Stimulated activated effector memory CD8-positive, alpha-beta T cell treated with anti-CD3 and anti-CD28 coated beads, Interleukin-12 subunit alpha, Interleukin-12 subunit beta, amount 100 ng/mL, for 72 hours (primary cell): ENCODE measurements at regions not wholly inside any gene's neighbourhood (a gene's known extent, or its start where the extent isn't known, plus 50 kb on each side); places are given as distances from the start of the nearest gene placed in this dataset.

Experiments used
- ATAC-seq: fragments of 150-1000 bp; cut with Tn5 transposase; 2 replicates; pipeline ENCODE4 v1.10.0; 2021
- DNase-seq, 2 donors: peaks; one replicate each; pipeline ENCODE4 v3.0.0; 2021 to 2022; ENCODE audit warnings: low spot score in 2 of 2
- H3K27ac Mint-ChIP-seq: one replicate; pipeline ENCODE4 v1.8.0; 2022; ENCODE audit warnings: mild to moderate bottlenecking, mixed read lengths
- H3K36me3 Mint-ChIP-seq: one replicate; pipeline ENCODE4 v1.8.0; 2022; ENCODE audit warnings: mild to moderate bottlenecking, mixed read lengths
- H3K4me1 Mint-ChIP-seq: one replicate; pipeline ENCODE4 v1.8.0; 2022; ENCODE audit warnings: mixed read lengths
- H3K4me3 Mint-ChIP-seq: one replicate; pipeline ENCODE4 v1.8.0; 2022; ENCODE audit warnings: mild to moderate bottlenecking, mixed read lengths
- H3K9me3 Mint-ChIP-seq: one replicate; pipeline ENCODE4 v1.8.0; 2022; ENCODE audit warnings: mixed read lengths

DNA sequence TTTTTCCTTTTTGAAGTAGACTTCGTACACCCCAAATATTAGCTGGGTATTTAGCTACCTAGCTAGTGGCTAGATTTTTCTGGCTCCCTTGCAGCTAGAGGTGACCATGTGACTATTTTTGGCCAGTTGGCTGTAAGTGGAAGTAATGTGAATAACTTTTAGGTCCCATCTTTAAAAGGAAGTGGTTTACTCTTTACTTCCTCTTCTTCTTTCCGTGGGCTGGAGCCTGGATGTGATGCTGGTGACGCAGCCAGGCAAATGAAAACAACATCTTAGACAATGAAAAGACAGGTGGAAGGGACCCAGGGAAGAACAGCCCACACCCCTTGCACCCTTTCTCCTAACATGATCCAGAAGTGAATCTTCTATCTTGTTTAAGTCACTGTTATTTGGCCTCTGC, 245.5 kb downstream of the ATP23 start:
- Mint-ChIP-seq H3K4me1 (no peaks in the 10 kb centered on the region), H3K27ac (no peak overlapping the region), H3K4me3 (no peak overlapping the region), H3K36me3 (no peaks in the 10 kb centered on the region), H3K9me3 (peaks cover 5% of the 10 kb centered on the region)
- DNase-seq (no peak), ATAC-seq (no peak)

DNA sequence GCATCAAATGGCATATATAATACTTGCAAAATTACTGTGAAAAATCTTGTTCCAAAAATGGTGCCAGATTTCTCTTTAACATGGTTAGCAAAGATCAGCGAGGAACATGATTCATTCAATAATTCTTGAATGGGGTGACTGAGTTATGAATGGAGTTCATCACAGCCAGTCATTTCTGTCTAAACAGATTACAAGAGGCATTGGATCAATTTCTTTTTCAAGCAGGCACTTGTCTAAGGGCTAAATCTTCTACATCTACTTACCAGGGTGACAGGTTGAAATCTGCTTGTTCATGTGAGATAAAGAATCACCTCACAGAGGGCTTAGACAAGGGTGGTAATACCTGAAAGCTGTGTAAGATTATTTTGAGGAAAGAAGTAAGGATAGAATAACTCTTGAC, 247.7 kb downstream of the ATP23 start:
- H3K36me3 Mint-ChIP-seq, result no peaks in the 10 kb centered on the region
- H3K4me3 Mint-ChIP-seq, result no peak overlapping the region
- no peaks in the 10 kb centered on the region for H3K4me1 Mint-ChIP-seq
- DNase-seq (no peak), ATAC-seq (no peak)
- H3K27ac Mint-ChIP-seq, result no peak overlapping the region
- peaks cover 5% of the 10 kb centered on the region for H3K9me3 Mint-ChIP-seq

DNA sequence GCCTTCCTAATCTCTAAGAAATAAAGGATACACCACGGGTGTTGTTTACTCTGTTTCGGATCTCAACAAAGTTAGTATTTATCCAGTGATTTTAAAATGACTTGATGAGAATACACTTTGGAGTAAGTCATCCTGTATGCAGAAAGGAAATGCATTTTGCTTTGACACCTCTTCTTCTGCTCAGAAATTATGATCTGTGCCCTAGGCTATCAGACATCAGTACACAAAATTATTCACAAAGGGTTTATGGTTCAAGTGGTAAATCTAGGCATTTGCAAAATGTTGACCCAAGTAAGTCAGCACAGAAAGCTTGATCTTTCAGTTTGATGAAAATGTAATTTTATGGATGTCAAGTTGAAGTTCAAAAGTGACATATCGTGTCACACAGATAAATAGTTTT, 248.5 kb downstream of the ATP23 start:
- Mint-ChIP-seq H3K4me1 (no peaks in the 10 kb centered on the region), H3K27ac (no peak overlapping the region), H3K4me3 (no peak overlapping the region), H3K36me3 (no peaks in the 10 kb centered on the region), H3K9me3 (peaks cover 5% of the 10 kb centered on the region)
- ATAC-seq (no peak), DNase-seq (no peak)

DNA sequence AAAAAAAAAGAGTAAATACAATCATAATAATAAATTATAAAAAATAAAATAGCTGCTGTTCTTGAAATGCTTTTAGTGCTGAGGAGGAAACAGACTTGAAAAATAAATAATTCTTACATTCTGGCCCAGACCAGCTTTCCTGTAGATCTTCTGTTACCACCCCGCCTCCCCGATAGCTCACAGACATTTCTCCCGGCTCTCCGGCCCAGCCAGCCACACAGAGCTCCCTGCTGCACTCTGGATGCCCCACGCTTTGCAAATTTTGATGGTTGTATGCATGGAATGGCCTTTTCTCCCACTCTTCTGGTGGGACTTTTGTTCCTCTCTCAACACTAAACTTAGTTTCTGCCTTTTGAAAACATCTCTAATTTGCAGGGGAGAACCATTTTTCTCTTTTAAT, 249.3 kb downstream of the ATP23 start:
- peaks cover 5% of the 10 kb centered on the region for H3K9me3 Mint-ChIP-seq
- H3K4me1 Mint-ChIP-seq, result no peaks in the 10 kb centered on the region
- H3K27ac Mint-ChIP-seq, result no peak overlapping the region
- DNase-seq (no peak), ATAC-seq (no peak)
- no peaks in the 10 kb centered on the region for H3K36me3 Mint-ChIP-seq
- no peak overlapping the region for H3K4me3 Mint-ChIP-seq

DNA sequence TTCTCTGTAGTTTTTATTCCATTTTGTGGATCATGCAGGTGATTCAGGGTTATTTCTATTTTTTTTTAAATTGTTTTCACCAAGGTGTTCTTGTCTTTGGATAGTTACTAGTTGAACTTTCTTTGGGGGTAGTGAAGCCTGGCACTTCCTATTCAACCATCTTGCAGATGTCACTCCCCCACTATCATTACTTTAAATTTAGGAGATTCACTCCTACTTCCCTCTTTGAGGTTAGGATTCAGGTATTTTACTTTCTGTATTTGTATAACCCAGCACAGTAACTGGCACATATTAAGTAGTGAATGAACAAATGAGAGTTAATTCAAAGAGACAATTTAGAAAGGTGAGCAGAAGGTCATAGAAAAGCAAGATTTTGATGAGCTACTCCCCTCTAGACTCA, 255.6 kb downstream of the ATP23 start:
- no peak for ATAC-seq
- Mint-ChIP-seq H3K36me3 (no peaks in the 10 kb centered on the region), H3K9me3 (no peaks in the 10 kb centered on the region), H3K4me1 (no peaks in the 10 kb centered on the region), H3K4me3 (no peak overlapping the region), H3K27ac (no peak overlapping the region)
- DNase-seq, result no peak

- Mint-ChIP-seq H3K4me3 (no peak overlapping the region), H3K36me3 (no peaks in the 10 kb centered on the region), H3K4me1 (no peaks in the 10 kb centered on the region), H3K27ac (no peak overlapping the region), H3K9me3 (no peaks in the 10 kb centered on the region)
- ATAC-seq, result no peak
- no peak for DNase-seq
Observed at GRCh38 chr12:58202933-58203718, 261.8 kb downstream of the ATP23 start.

DNA sequence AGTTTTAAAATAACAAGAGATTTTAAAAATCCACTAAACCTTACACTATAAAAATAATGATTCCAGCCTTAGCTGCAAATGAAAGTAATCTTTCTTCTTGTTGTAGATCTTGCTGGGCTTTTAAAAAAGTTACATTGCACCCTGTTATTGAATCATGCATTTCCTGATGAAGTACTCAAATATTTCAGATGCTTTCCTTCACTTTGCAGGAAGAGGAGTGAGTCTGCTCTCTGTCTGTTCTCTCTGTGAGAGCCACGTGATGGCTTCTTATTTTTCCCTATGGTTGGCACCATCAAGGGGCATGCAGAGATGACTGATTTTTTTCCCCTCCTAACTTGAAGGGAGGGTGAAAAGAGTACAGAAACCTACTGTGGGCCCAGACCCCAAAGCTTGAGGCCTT, 262.7 kb downstream of the ATP23 start:
- H3K9me3 Mint-ChIP-seq, result no peaks in the 10 kb centered on the region
- no peak overlapping the region for H3K27ac Mint-ChIP-seq
- H3K4me1 Mint-ChIP-seq, result no peaks in the 10 kb centered on the region
- ATAC-seq (no peak), DNase-seq (no peak)
- H3K36me3 Mint-ChIP-seq, result no peaks in the 10 kb centered on the region
- no peak overlapping the region for H3K4me3 Mint-ChIP-seq

DNA sequence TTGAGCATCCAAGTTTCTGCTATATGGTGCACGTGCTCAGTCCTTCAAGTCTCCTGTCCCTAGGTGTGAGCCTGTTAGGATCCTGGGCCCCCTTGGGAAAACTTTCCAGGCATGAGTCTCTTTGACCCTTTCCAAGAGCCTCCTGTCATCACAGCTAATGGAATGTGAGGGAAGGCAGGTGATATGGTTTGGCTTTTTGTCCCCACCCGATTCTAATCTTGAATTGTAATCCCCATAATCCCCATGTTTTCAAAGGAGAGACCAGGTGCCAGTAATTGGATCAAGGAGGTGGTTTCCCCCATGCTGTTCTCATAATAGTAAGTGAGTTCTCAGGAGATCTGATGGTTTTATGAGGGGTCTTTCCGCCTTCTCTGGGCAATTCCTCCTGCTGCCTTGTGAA, 265.5 kb downstream of the ATP23 start:
- no peaks in the 10 kb centered on the region for H3K36me3 Mint-ChIP-seq
- no peaks in the 10 kb centered on the region for H3K4me1 Mint-ChIP-seq
- H3K4me3 Mint-ChIP-seq, result no peak overlapping the region
- H3K27ac Mint-ChIP-seq, result no peak overlapping the region
- DNase-seq, result no peak
- ATAC-seq, result no peak
- no peaks in the 10 kb centered on the region for H3K9me3 Mint-ChIP-seq

DNA sequence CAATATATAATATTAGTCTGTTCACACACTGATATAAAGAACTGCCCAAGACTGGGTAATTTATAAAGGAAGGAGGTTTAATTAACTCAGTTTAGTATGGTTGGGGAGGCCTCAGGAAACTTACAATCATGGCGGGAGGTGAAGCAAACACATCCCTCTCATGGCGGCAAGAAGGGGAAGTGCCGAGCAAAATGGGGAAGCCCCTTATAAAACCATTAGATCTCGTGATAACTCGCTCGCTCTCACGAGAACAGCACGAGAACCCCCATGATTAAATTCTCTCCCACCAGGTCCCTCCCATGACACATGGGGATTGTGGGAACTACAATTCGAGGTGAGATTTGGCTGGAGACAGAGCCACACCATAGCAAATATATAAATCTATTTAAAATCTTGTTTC, 269.8 kb downstream of the ATP23 start:
- ATAC-seq, result no peak
- no peaks in the 10 kb centered on the region for H3K9me3 Mint-ChIP-seq
- H3K36me3 Mint-ChIP-seq, result no peaks in the 10 kb centered on the region
- H3K4me1 Mint-ChIP-seq, result no peaks in the 10 kb centered on the region
- H3K4me3 Mint-ChIP-seq, result no peak overlapping the region
- no peak for DNase-seq
- H3K27ac Mint-ChIP-seq, result no peak overlapping the region

DNA sequence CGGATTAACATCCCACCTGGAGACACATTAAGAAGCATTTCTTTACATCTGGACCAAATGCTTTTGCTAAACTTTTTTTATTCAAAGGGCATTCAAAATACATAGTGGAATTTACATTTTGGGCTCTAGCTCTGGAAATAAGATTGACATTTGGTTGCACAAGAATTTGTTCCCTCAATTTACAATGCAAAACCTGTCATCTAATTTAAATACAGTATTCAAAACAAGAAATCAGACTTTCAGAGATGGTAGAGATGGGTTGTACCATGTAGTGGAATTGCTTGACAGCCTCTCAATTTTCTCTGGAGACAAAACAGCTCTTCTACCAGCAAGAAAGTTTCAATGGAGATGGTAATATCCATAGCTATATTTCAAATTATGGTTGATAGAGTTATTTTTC, 275.8 kb downstream of the ATP23 start:
- H3K27ac Mint-ChIP-seq, result no peak overlapping the region
- H3K36me3 Mint-ChIP-seq, result no peaks in the 10 kb centered on the region
- no peak for ATAC-seq
- H3K9me3 Mint-ChIP-seq, result no peaks in the 10 kb centered on the region
- H3K4me3 Mint-ChIP-seq, result no peak overlapping the region
- DNase-seq, result no peak
- H3K4me1 Mint-ChIP-seq, result no peaks in the 10 kb centered on the region

DNA sequence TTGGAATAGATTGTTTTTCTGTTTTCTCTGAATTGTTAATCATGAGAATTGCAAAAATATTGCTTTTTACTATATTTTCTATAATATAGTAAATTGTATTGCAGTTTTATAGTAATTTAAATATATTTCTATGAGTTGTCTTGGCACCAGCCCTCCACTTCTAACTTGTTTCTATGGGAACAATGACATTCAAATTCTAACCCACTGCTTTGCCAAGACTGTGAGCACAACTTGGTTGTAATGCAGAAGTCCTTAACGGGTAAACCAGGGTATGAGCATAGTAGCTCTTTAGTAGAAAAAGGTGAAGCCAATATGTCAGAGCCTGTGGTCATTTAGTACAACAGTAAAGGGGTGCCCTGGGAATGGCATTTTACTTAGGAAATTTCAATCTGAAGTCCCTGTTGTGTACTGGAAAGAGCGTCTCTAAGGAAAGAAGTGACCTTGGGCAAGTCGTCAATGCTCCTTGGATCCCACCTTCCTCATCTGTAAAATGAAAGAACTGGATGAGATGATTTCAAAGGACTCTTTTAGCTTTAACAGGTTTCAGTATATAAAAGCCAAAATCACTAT, 283.3 kb downstream of the ATP23 start:
- H3K36me3 Mint-ChIP-seq, result no peaks in the 10 kb centered on the region
- DNase-seq (no peak), ATAC-seq (no peak)
- no peaks in the 10 kb centered on the region for H3K9me3 Mint-ChIP-seq
- H3K4me1 Mint-ChIP-seq, result no peaks in the 10 kb centered on the region
- no peak overlapping the region for H3K4me3 Mint-ChIP-seq
- H3K27ac Mint-ChIP-seq, result no peak overlapping the region

GRCh38 chr12:58225203-58225877, 284.0 kb downstream of the ATP23 start:
- DNase-seq (no peak), ATAC-seq (no peak)
- no peak overlapping the region for H3K27ac Mint-ChIP-seq
- H3K9me3 Mint-ChIP-seq, result no peaks in the 10 kb centered on the region
- H3K4me1 Mint-ChIP-seq, result no peaks in the 10 kb centered on the region
- H3K36me3 Mint-ChIP-seq, result no peaks in the 10 kb centered on the region
- H3K4me3 Mint-ChIP-seq, result no peak overlapping the region

DNA sequence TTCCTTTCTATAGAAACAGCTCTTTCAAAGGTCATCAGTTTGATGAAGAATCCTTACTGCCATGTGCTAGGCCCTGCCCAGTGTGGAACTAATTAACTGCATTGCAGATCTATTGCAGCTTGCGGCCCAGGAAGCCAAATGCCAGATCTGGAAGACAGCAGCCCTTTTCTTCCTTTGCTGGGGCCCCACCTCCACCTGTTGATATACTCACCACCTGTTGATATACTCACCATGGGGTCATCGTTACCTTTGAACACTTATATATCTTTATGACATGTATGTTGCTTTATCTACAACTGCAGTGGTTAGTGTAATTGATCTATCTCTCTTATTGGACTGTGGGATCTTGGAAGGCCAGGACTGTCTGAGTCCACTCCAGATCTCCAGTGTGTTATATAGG, 292.5 kb downstream of the ATP23 start:
- DNase-seq (no peak), ATAC-seq (no peak)
- Mint-ChIP-seq H3K4me3 (no peak overlapping the region), H3K36me3 (no peaks in the 10 kb centered on the region), H3K9me3 (no peaks in the 10 kb centered on the region), H3K27ac (no peak overlapping the region), H3K4me1 (no peaks in the 10 kb centered on the region)

DNA sequence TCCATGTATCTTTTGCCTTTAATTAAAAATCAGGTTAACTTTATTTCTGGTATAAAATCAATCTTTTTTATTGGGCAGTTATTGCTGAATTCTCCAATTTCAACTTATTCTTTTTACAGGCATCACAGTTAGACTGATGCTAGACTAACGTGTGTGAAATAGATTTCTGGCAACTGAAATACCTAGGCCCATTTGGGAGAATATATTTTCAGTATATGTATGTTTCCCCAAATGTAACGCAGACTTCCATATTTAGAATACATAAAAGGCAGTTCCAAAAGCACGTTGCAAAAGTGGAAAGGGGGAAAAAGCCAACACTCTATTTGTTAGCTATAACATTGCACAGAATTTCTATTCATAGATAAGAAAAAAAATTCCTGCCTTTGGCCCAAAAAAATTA, 297.0 kb downstream of the ATP23 start:
- no peaks in the 10 kb centered on the region for H3K36me3 Mint-ChIP-seq
- H3K4me1 Mint-ChIP-seq, result no peaks in the 10 kb centered on the region
- H3K9me3 Mint-ChIP-seq, result no peaks in the 10 kb centered on the region
- H3K4me3 Mint-ChIP-seq, result no peak overlapping the region
- no peak overlapping the region for H3K27ac Mint-ChIP-seq
- ATAC-seq (no peak), DNase-seq (no peak)

DNA sequence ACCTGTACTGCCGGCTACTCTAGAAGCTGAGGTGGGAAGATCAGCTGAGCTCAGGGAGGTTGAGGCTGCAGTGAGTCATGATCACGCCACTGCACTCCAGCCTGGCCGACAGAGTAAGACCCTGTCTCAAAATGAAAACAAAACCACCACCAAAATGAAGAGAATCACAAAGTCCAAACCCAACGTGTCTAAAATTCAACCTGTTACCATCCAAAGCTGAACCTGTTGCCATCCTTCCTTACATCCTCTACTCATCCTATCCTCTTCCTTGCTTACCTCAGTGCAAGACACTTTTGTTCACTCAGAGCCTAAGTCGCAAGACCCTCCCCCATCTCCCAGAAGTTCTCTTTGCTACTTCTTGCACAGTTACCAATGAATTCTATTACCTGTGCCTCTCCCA, 299.7 kb downstream of the ATP23 start:
- H3K4me1 Mint-ChIP-seq, result no peaks in the 10 kb centered on the region
- no peaks in the 10 kb centered on the region for H3K36me3 Mint-ChIP-seq
- H3K4me3 Mint-ChIP-seq, result no peak overlapping the region
- ATAC-seq (no peak), DNase-seq (no peak)
- no peaks in the 10 kb centered on the region for H3K9me3 Mint-ChIP-seq
- H3K27ac Mint-ChIP-seq, result no peak overlapping the region
